K562 (cell line): ENCODE measurements at regions not wholly inside any gene's neighbourhood (a gene's known extent, or its start where the extent isn't known, plus 50 kb on each side); places are given as distances from the start of the nearest gene placed in this dataset.

ENCODE experiments used
- ATAC-seq: fragments of 200-7000 bp; cut with Tn5 transposase; 3 replicates; pipeline ENCODE4 v1.9.1; 2020; ENCODE audit warnings: moderate library complexity
- BruUV-seq: library from RNA; stranded (reverse); fragments of 400-500 nt; replicated peaks from 2 replicates; lab custom pipeline; 2021; lab: Mats Ljungman, UMichigan
- CTCF ChIA-PET: fragments of 300-600 bp; formaldehyde crosslinking; extraction: SDS; loops from one replicate; lab custom pipeline; 2021; ENCODE audit warnings: low intra/inter-chr PET ratio; lab: Yijun Ruan, JAX
- POLR2A ChIA-PET: fragments of 300-600, 350-650 bp; sonication (Branson Sonifier 250); formaldehyde crosslinking; extraction: SDS; loops from one replicate; lab custom pipeline; 2021; ENCODE audit warnings: antibody characterized with exemption, inconsistent platforms; lab: Yijun Ruan, JAX
- DNase-seq, 4 experiments: peaks; one replicate each; pipeline versions ENCODE4 v3.0.0 to v3.0.0-alpha.2; 2011 to 2018; ENCODE audit warnings: low spot score in 3 of 4, mixed read lengths in 3 of 4; ENCODE audit errors: extremely low read depth in 1 of 4
- FAIRE-seq: peaks from 2 replicates; lab custom pipeline; 2011; peaks lifted over from hg19 to GRCh38; lab: Jason Lieb, UNC
- H2AFZ ChIP-seq: 2 replicates; pipeline ENCODE4 v1.6.0; 2011; ENCODE audit warnings: low read depth, low read length, control low read depth, inconsistent platforms
- H3K27ac ChIP-seq: fragments of 200-600 bp; 3 replicates; pipeline ENCODE4 v1.8.0; 2011; ENCODE audit warnings: low read depth, mild to moderate bottlenecking, control low read depth, inconsistent platforms, low read length, moderate library complexity, mixed read lengths; ENCODE audit errors: extremely low read depth
- H3K27me3 ChIP-seq, 2 experiments: fragments of 300-600 bp in 1 of 2; 2 replicates in 1 of 2; 3 replicates in 1 of 2; pipeline versions ENCODE4 v1.6.0 to v1.8.0; 2011; ENCODE audit warnings: inconsistent platforms in 2 of 2, low read length in 2 of 2, mild to moderate bottlenecking in 1 of 2, mixed read lengths in 1 of 2, moderate library complexity in 1 of 2; ENCODE audit not compliant: control insufficient read depth in 2 of 2, insufficient read depth in 2 of 2
- H3K36me3 ChIP-seq: fragments of 300-600 bp; 3 replicates; pipeline ENCODE4 v1.8.0; 2011; ENCODE audit warnings: mild to moderate bottlenecking, low read length, inconsistent platforms; ENCODE audit not compliant: control insufficient read depth, insufficient read depth
- H3K4me1 ChIP-seq, 2 experiments: fragments of 200-600 bp in 1 of 2; replicated peaks in 1 of 2; 2 replicates in 1 of 2; 3 replicates in 1 of 2; pipeline versions ENCODE4 v1.5.1 to v1.8.0; 2011; ENCODE audit warnings: inconsistent platforms in 2 of 2, low read length in 2 of 2, mild to moderate bottlenecking in 1 of 2, mixed read lengths in 1 of 2, moderate library complexity in 1 of 2; ENCODE audit not compliant: control insufficient read depth in 2 of 2, insufficient read depth in 2 of 2
- H3K4me2 ChIP-seq: 2 replicates; pipeline ENCODE4 v1.6.1; 2011; ENCODE audit warnings: low read length, control low read depth, inconsistent platforms, mixed read lengths; ENCODE audit not compliant: insufficient read depth
- H3K4me3 ChIP-seq: fragments of 200-600 bp; sonication (generic), shearing (Covaris generic); 2 replicates; pipeline ENCODE4 v1.5.1; 2016; ENCODE audit warnings: control low read depth, inconsistent platforms
- H3K79me2 ChIP-seq: fragments of 200-600 bp; 3 replicates; pipeline ENCODE4 v1.8.0; 2011; ENCODE audit warnings: low read length, inconsistent platforms; ENCODE audit not compliant: control insufficient read depth, insufficient read depth
- H3K9ac ChIP-seq, 2 experiments: 2 replicates each; pipeline versions ENCODE4 v1.6.0 to v1.6.1; 2011; ENCODE audit warnings: low read depth in 2 of 2, low read length in 2 of 2, control low read depth in 1 of 2, inconsistent platforms in 1 of 2, mild to moderate bottlenecking in 1 of 2, mixed read lengths in 1 of 2; ENCODE audit not compliant: insufficient read depth in 1 of 2
- H3K9me1 ChIP-seq: one replicate; pipeline ENCODE4 v1.6.0; 2011; ENCODE audit warnings: inconsistent platforms, mild to moderate bottlenecking, low read length, moderate library complexity; ENCODE audit not compliant: control insufficient read depth, insufficient read depth
- H3K9me3 ChIP-seq: replicated peaks from 2 replicates; pipeline ENCODE4 v1.5.1; 2011; ENCODE audit warnings: low read depth, low read length, inconsistent platforms; ENCODE audit not compliant: control insufficient read depth, insufficient read depth
- H4K20me1 ChIP-seq: replicated peaks from 2 replicates; pipeline ENCODE4 v1.6.1; 2011; ENCODE audit warnings: low read length, inconsistent platforms, mixed read lengths; ENCODE audit not compliant: control insufficient read depth, insufficient read depth
- FOXK1 ChIP-seq: sonication (generic); formaldehyde crosslinking; IDR thresholded peaks from 2 replicates; pipeline ENCODE4 v1.8.0; 2022; ENCODE audit warnings: missing genetic modification reagents, mild to moderate bottlenecking, borderline replicate concordance
- KLF16 ChIP-seq: IDR thresholded peaks from 2 replicates; pipeline ENCODE4 v1.6.1; 2016; ENCODE audit warnings: antibody characterized with exemption
- TEAD2 ChIP-seq: fragments of 450-650 bp; IDR thresholded peaks from 2 replicates; pipeline ENCODE4 v1.6.1; 2016; ENCODE audit warnings: missing genetic modification characterization, control low read depth, missing compliant biosample characterization
- whole genome bisulfite sequencing: fragments of 100-300 bp; shearing (Covaris generic); methylation state at CpG from one replicate; pipeline ENCODE4 v1.1.6; 2016; ENCODE audit warnings: low coverage, mixed read lengths; ENCODE audit not compliant: insufficient coverage; ENCODE audit errors: missing lambda C conversion rate; 5-methylcytosine and 5-hydroxymethylcytosine counted together
- in situ Hi-C: fragments of 300-500 bp; cut with MboI; formaldehyde crosslinking; loops from 4 replicates; pipeline ENCODE4 v1.15.0; 2018; ENCODE audit warnings: inconsistent platforms, mixed read lengths
- intact Hi-C: fragments of 100-400 bp; cut with micrococcal nuclease; formaldehyde crosslinking; loops from 2 replicates; pipeline ENCODE4 v1.14.2; 2022
- TF ChIP-seq, protein P1 (sequence below): sonication (generic); formaldehyde crosslinking; IDR thresholded peaks from 2 replicates; pipeline ENCODE4 v1.8.0; 2022; ENCODE audit warnings: missing genetic modification reagents, mild to moderate bottlenecking, borderline replicate concordance

DNA sequence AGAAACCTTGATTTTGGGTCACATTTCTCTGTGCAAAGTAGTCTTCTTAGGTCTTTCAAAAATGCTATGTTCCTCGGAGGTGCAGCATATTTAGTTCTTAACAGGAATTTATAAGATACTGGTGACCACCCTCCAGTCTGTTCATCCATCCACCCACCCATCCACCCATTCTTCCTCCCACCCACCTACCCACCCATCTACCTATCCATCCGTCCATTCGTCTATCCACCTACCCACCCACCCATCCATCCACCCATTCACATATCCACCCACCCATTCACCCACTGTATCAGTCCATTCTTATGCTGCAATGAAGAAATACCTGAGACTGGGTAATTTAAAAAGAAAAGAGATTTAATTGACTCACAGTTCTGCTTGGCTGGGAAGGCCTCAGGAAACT lies 74.9 kb downstream of the KCTD15 start:
- DNase-seq: no peak
- Histone ChIP-seq H3K4me3 (no peak overlapping the region), H3K9me1 (no peaks in the 10 kb centered on the region), H3K36me3 (no peaks in the 10 kb centered on the region), H2AFZ (no peak overlapping the region), H3K9ac (no peak overlapping the region), H3K9me3 (no peaks in the 10 kb centered on the region), H3K79me2 (no peaks in the 10 kb centered on the region), H3K4me1 (no peaks in the 10 kb centered on the region), H3K27ac (no peak overlapping the region), H3K27me3 (peaks cover 13 to 22% of the 10 kb centered on the region in 2 experiments; a peak in 3 of 5 replicates), H4K20me1 (0 out of 2 replicates have a peak, but pooled peaks cover under 1% of the 10 kb centered on the region), H3K4me2 (no peak overlapping the region)
- ATAC-seq: no peak
- TF ChIP-seq TEAD2 (tag) (no peak), FOXK1 (no peak), KLF16 (no peak)
- TF ChIP-seq, protein P1, sequence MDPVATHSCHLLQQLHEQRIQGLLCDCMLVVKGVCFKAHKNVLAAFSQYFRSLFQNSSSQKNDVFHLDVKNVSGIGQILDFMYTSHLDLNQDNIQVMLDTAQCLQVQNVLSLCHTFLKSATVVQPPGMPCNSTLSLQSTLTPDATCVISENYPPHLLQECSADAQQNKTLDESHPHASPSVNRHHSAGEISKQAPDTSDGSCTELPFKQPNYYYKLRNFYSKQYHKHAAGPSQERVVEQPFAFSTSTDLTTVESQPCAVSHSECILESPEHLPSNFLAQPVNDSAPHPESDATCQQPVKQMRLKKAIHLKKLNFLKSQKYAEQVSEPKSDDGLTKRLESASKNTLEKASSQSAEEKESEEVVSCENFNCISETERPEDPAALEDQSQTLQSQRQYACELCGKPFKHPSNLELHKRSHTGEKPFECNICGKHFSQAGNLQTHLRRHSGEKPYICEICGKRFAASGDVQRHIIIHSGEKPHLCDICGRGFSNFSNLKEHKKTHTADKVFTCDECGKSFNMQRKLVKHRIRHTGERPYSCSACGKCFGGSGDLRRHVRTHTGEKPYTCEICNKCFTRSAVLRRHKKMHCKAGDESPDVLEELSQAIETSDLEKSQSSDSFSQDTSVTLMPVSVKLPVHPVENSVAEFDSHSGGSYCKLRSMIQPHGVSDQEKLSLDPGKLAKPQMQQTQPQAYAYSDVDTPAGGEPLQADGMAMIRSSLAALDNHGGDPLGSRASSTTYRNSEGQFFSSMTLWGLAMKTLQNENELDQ: no peak
- WGBS: 0% methylated on average over 3 of the region's 3 CpGs
- CTCF ChIA-PET: no interaction called here
- in situ Hi-C loops (no loop called here), intact Hi-C loops (no loop called here)
- no TSS peak for BruUV-seq
- POLR2A ChIA-PET: no interaction called here
- no peak for FAIRE-seq
